22Rv1 (cell line): ENCODE measurements at regions not wholly inside any gene's neighbourhood (a gene's known extent, or its start where the extent isn't known, plus 50 kb on each side); places are given as distances from the start of the nearest gene placed in this dataset.

Experiments
- CTCF ChIP-seq: fragments of 450-650 bp; IDR thresholded peaks from 2 replicates; pipeline ENCODE4 v1.5.1; 2017; ENCODE audit warnings: mild to moderate bottlenecking
- ZFX ChIP-seq: fragments of 450-650 bp; IDR thresholded peaks from 2 replicates; pipeline ENCODE4 v1.6.1; 2017; ENCODE audit warnings: antibody characterized with exemption, borderline replicate concordance

- TF ChIP-seq CTCF (no peak), ZFX (no peak)
Measured at GRCh38 chr9:84101964-84102632, 121.5 kb downstream of the RMI1 start.
